HG03097 (cell line): ENCODE measurements at regions not wholly inside any gene's neighbourhood (a gene's known extent, or its start where the extent isn't known, plus 50 kb on each side); places are given as distances from the start of the nearest gene placed in this dataset.

Experiments
- ATAC-seq: cut with Tn5 transposase; IDR thresholded peaks from one replicate; pipeline ENCODE4 v1.9.1; 2021; ENCODE audit not compliant: unreplicated experiment, low FRiP score

DNA sequence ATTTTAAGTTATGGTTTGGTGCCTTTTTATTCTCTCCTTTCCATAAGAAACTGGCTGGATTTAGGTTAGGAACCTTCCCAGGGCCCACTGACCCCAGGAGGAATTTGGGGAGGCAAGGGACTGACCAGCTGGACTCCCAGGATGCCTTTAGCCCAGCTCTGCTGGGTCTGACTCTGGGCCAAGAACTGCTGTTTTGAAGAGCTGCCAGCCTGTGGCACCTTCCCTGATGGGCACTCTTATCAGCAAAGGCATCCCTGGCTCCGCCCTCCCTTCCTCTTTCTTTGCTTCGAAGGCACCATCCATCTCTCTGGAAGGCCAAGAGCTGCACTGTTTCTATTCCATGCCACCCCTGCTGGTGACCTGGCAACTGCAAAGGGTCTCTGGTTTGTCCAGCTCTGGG, 174.7 kb downstream of the POU4F1 start:
- ATAC-seq, result no peak

DNA sequence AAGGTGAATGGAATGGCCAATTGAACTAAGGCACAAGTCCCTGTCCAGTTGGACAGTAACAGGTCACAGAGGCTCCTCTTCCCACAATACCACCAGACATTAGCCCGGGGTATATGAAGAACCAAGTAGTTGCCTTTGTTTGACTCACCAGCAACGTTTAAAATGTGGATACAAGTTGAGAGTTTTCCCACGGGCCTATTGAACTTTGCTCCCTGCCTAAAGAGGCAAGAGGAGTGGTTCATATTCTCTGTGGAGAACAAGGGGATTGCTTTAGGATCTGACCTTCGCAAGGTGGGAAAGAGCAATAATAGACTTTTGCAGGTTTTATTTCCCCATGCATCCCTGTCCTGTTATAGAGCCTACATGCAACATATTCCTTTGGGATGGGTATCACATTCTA, 177.2 kb downstream of the POU4F1 start:
- ATAC-seq, result no peak

- no peak for ATAC-seq
These were observed 182.5 kb downstream of the POU4F1 start for GRCh38 chr13:78420814-78421213.

GRCh38 chr13:78413887-78414553, 189.3 kb downstream of the POU4F1 start:
- no peak for ATAC-seq

GRCh38 chr13:78410847-78411246, 192.5 kb downstream of the POU4F1 start:
- ATAC-seq, result no peak

GRCh38 chr13:78410164-78410563, 193.2 kb downstream of the POU4F1 start:
- no peak for ATAC-seq

DNA sequence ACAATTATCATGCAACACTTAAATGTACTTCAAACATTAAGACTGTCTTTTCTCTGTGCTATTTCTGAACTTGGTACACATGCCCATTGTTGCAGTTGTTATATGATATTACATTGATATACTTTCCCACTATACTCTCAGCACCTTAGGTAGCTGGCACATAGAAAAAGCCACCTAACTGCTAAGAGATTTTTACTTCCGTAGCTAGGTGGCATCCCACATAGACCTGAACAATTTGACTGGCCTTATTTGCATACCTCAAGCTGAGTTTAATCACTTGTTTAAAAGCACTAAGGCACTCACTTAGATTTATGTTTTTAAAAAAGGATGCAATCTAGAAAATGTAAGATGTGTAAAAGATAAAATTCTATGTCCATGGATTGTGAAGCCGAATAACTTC, 194.2 kb downstream of the POU4F1 start:
- ATAC-seq, result no peak

- no peak for ATAC-seq
These were observed 198.4 kb downstream of the POU4F1 start for GRCh38 chr13:78404846-78405360.

DNA sequence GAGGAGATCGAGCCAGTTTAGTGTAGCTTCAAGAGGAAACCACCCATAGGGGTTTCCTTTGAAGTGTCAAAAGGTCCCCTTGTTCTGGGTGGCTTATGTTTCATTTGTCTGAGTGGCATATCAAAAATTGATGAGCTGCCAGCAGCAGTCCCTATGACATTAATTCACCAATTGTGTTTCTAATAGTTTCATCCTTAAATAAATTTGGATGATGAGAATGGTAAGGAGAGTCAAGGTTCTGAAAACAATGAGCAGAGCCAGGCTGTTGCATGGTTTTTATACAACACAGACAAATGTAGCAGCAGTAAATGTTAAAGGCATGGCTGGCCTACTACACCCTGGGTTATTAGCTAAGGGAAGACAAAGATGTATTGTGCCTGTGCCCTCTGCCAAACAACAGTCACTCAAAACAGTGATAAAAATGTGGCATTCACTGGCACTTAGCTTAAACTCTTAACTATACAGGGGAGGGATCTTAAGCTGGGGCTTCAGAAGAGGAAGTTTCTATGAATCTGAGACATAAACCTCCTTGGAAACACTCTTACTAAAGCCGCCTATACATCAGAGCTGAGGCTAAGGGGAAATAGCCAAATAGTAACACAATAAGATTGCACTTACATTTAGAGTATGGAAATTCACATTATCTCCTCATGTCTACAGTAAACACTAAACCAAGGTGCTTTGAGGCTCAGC, 200.5 kb downstream of the POU4F1 start:
- no peak for ATAC-seq

GRCh38 chr13:78401873-78402707, 201.3 kb downstream of the POU4F1 start:
- ATAC-seq, result no peak

DNA sequence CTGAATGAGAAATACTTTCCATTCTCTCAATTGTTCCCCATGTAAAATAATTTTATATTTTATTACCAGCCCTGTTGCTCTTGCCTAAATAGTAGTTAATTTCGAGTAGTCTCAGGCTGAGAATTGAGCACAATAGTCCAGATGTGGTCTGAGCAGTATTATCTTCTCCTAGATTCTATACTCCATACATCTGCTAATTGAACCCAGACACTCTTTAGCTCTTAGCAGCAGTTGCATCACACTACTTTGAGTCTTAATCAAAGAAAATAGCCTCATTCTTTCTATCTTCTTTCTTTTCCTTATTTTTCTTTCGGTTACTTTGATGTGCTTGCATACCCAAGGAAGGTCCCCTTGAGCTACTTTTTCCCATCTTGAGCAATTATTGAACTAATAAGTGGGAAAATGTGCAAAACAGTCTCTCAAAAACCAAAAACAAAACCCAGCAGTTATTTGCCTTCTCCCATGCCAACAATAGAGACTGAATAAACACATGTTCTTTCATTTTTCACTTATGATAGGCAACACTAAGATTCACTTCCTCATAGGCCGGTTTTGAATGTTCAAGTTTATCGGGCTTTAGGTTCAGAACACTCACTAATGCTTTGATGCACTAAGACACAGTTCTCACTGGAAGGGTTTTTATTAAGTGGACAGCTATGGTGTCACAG, 204.5 kb downstream of the POU4F1 start:
- ATAC-seq, result peak; percentile 75

GRCh38 chr13:78393286-78394142, 209.8 kb downstream of the POU4F1 start:
- no peak for ATAC-seq

- no peak for ATAC-seq
These were observed 219.5 kb downstream of the POU4F1 start for GRCh38 chr13:78383899-78384298.

DNA sequence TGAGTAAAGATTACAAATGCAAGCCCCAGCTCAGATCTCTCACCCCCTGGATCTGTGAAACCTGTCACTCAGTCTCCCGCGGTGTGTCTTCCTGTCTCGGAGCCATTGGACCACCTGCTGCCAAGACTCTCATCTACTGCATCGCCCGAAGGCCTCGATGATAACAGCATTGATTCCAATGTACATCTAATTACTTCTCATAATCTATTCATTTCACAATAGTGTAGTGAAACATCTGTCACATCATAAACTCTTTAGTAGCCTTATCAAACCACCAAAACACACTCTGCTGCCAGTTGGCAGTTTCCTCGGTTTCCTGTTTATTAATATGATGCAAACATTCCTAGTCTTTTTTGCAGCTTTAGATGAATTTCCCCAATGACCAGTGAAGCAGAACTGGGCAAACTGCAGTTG, 220.3 kb downstream of the POU4F1 start:
- no peak for ATAC-seq

DNA sequence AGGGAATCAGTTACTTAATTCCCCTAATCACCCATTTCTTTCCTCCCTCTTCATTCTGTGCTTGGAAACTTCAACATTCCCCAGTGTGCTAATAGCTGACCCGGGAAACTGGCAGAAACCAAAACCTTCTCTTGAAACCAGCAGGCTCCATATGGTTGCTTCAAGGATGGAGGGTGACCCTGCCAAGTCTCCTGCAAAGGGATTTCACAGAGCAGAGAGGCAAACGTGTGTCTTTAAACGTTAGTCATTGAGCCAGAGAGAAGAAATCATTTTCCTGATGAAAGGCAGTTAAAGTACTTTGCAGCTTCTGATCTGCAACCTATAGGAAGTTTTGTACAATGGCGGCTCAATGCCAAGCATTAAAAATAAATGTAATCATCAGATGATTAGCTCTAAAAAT, 220.9 kb downstream of the POU4F1 start:
- ATAC-seq, result no peak

DNA sequence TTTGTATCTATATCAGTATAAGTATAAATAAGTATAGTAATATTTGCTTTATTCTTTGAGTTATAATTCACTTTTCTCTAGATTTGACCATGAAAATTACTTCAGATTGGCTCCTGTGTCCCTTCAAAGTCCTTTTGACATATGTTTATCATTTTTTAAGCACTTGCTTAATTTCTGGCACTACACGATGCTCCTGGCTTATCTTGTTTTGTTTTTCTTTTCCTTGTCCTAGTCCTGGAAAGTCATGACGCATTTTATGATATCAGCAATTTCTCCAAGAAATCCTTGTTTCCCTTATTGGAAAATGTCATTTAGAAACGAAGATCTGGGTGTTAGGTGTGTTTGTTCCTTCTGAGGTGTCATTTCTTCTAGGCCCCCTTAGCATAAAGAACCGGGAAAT, 226.5 kb downstream of the POU4F1 start:
- ATAC-seq, result no peak

DNA sequence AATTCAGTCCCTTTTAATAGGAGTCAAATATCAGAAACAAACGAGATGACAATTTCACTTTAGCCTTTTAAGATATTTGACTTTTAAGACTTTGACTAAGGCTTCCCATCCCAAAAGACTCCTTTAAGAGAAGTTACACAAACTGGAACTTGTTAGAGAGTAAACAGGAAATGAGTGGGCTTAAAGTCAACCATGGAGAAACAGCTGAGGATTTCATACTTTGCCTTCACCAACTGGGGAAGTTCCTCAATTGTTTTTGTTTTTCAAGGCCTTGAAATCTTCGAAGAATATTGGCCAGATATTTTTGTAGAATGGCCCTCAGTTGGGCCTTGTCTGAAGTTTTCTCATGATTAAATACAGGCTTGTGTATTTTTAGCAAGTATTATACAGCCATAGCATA, 227.3 kb downstream of the POU4F1 start:
- ATAC-seq, result no peak

DNA sequence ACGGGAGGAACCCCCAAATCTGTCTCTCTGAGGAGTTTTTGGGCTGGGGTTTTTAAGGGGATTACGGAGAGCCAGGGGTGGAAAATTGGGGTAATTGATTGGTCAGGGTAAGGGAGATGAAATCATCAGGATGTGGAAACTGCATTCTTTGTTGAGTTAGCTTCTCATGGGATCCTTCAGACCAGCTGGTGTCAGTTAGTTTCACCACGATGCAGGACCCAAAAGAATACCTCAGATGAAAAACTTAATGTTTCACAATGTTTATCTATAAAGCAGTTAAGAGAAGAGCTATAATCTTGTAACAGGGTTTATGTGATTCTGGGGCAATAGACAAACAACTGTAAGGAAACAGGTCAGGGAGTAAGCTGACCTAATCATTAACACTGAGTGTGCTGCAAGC, 230.8 kb downstream of the POU4F1 start:
- ATAC-seq, result no peak

GRCh38 chr13:78370231-78370630, 233.1 kb downstream of the POU4F1 start:
- no peak for ATAC-seq

DNA sequence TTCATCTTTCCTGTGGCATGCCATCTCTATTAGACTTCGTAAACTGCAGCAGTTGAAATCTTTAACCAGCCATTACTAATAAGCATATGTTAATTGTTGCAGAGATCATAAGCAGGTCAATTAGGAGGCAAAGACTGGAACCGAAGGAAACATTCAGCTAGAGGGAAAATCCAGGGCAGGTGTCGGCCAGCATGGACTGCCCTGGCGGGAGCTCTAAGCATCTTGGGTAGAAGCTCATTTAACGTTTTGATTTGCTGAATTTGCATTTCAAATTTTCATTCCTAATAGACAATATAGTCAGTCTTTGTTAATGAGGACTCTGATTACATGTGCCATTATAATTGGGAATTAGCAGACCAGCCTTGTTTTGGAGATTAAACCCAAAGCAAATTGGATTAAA, 238.6 kb downstream of the POU4F1 start:
- no peak for ATAC-seq
